ENCODE measurements at regions not wholly inside any gene's neighbourhood (a gene's known extent, or its start where the extent isn't known, plus 50 kb on each side); places are given as distances from the start of the nearest gene placed in this dataset.

DNA sequence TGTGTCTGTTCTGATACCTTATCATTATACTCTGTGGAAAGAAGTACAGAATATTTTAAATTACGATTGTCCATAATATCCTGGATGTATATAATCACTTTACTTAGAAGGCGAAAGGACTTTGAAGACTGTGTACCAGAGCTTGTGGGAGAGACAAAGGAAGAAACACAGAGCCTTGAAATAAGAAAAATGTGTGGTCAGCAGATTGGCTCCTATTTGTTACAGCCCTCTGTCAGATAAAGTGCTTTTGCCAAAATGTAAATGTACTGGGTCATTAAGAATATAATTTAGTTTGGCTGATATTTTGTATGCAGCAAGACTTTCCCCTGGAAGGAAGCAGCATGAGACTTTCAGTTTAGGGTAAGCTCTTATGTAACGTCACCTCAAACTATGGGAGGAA is 443.1 kb downstream of the CCDC85A start:
- no peak for DNase-seq

DNA sequence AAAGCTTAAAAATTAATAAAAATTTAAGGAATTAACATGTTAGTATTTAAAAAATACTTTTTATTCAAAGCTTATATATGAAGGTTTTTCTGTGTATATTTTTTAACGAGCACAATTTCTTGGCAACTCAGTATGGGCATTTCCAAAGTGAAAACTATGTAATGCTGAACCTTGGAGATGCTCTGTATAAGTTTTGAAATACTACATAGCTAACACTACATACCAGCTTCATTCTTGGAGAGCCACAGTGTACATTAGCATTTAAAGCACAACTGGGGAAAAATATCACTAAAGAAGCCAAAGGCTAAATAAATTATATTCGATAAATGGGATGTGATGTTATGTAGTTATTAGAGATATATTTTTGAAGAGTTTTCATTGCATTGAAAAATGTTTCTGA is 446.5 kb downstream of the CCDC85A start:
- no peak for DNase-seq

GRCh38 chr2:56647997-56648396 is 464.2 kb downstream of the CCDC85A start:
- DNase-seq, result no peak

GRCh38 chr2:56648802-56649201 is 465.0 kb downstream of the CCDC85A start:
- no peak for DNase-seq

DNA sequence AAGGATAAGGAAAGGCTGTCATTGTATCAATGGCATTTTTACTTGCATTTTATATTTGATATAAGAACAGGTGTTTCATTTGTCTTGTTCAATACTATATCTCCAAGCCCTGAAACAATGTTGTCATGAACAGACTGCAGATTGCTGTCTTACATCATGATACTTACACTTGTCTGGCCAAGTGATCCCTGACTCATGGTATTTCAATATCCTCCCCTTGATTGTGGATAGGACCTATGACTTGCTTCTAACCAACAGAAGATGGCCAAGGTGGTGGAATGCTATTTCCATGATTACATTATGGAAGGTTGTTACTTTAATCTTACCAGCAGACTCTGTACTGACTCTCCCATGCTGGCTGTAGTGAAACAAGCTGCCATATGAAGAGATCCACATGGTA is 471.1 kb downstream of the CCDC85A start:
- no peak for DNase-seq

GRCh38 chr2:56656826-56657225 is 473.0 kb downstream of the CCDC85A start:
- no peak for DNase-seq

DNA sequence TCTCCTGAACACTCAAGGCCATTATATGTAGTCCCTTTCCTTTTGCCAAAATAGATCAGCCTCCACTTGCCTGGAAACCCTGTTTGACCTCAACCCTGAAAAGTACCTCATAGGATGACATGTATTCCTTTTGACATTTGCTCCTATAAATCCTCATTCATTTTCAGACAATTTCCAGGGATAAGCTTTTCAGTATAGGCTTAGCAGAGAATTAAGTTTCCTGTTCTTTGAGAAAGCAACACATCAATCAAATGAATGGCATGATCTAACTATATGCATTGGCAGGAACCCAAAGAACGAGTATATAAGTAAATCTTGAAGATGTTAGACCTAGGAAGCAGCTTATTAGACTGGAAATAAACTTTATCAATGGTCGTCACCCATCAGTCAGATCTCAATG is 483.0 kb downstream of the CCDC85A start:
- DNase-seq, result no peak

GRCh38 chr2:56671973-56672569 is 488.3 kb downstream of the CCDC85A start:
- no peak for DNase-seq

DNA sequence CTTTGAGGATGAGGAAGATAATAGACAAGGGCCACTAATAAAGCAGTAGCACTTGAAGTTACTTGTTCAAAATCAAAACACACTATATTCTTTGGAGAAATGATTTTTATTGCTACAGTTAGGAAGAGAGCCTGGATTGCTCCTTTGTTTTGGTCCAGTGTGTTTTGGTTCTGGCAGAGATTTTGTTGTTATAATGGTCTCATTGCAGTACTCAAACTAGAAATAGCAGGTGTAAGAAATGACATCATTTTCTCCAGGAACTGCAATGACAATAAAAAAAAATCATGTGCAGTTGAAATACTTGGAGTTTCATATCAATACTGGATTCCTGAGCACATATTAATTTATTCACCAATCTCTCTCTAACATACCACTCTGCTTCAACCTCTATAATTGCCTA is 490.3 kb downstream of the CCDC85A start:
- no peak for DNase-seq

GRCh38 chr2:56676966-56677365 is 493.2 kb downstream of the CCDC85A start:
- no peak for DNase-seq

- no peak for DNase-seq
Observed at GRCh38 chr2:56680971-56681631, 497.3 kb downstream of the CCDC85A start.

- no peak for DNase-seq
Observed at GRCh38 chr2:56681659-56682396, 498.0 kb downstream of the CCDC85A start.

DNA sequence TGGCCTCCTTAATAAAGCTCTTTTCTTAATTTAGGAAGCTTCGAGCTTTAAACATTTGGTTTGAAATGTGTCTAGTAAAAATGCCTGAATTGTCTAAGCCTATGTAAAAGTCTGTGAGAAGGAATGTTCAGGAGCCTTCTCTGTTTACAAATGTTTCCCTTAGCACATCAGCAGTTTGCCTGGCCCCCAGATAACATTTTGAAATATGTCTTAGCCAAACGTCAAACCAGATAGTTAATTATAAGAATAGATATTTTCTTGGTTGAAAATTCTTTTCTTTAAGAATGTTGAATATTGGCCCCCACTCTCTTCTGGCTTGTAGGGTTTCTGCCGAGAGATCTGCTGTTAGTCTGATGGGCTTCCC is 498.6 kb downstream of the CCDC85A start:
- DNase-seq, result no peak

DNA sequence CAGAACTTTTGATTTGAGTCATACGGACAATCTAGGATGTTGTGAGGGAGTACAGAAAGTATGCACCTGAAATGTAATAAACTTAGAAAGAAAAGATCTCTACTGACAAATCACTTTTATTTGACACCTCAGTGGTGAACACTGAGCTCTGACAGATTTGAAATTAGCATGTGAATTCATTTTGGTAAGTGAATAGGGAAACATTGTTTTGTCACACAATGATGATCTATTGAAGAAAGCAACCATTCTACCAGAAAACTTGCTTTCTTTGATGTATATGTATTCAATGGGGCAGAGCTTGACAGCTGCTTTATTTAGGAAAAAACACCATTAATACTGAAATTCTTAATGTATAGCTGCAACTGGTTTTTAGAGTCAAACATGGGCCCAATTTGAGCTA is 500.5 kb downstream of the CCDC85A start:
- DNase-seq, result no peak

DNA sequence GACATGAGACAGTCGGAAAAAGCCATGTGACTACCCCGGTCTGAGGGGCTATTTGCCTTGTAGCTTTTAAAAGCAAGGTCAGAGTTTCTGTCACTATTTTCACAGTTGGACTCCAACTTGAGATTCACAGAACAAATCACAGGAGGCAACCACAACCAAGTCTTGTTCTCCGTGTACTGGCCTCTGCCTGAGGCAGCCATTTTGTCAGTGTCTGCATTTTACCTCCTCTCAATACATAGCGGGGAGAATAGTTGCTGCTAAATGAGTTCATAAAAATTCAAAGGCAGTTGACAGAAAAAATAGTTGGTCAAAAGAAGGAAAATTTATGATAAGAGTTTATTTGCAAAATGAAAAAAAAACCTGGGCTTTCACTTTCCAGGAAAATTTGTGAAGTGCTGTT is 501.4 kb downstream of the CCDC85A start:
- DNase-seq, result no peak

DNA sequence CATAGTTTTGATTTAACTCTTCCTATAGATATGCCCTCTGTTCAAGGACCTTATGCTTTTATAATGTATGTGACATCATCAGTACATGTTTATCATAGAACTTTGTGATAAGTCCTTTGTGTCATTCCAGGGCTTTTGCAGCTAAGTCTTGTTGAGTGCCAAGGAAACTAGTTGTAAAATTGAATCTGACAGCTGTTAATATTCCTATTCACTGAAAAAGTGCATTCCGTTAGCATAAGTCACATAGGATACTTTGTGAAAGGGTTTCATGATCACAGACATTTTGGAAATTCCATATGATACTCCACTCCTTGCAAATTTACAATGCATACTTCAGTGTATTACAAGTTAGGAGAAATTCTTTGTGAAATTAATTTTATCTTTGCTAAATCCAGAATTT is 503.4 kb downstream of the CCDC85A start:
- DNase-seq, result no peak

GRCh38 chr2:56688661-56689060 is 504.9 kb downstream of the CCDC85A start:
- no peak for DNase-seq

DNA sequence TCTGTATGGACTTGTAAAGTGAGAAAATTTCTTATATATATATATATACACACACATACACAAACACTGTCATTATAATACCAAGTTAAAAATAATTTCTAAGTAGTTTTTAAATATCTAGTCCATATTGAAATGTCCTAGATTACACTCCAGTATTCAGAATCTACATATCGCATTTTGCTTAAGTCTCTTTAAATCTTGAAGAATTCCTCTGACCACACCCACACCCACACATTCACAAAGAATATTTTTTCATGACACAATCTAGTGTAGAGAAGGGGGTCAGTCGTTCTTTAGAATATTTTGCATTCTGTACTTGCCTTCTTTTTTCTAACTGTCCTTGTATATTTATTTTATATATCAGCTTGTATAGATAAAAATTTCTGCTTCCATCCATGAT is 509.7 kb downstream of the CCDC85A start:
- no peak for DNase-seq

DNA sequence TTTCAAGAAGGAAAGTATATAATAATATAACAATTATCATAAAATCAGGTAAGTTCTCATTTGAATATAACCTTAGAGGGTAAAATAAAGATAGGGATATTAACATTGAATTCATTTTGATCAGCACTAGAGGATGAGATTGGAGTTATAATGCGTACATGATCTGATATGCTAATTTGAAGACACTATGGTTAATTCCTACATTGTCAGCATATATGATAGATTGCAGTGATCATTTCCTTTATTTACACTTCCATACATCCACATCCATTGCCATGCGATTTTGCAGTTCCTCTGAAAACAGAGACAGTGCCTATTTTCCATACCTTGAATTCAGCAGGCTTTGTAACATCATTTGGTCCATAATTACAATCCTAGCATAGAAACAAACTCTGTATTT is 519.2 kb downstream of the CCDC85A start:
- DNase-seq, result no peak

DNA sequence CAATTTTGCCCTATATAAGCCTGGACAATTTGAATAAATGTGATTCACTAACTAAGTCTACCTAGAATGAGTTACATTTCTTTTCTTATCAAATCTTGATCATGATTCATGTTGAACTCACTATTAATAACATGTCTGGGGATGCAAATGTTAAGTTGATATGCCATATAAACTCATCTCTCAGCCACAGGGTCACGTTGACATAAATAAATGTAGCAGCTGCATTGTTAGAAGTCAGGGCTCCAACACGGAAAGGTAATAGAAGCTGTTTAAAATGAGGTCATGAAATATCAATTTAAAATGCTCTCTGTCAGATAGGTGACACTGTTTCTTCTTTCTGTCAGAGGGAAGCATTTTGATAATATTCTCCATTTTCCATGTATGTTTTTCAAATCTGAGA is 521.9 kb downstream of the CCDC85A start:
- DNase-seq, result no peak

DNA sequence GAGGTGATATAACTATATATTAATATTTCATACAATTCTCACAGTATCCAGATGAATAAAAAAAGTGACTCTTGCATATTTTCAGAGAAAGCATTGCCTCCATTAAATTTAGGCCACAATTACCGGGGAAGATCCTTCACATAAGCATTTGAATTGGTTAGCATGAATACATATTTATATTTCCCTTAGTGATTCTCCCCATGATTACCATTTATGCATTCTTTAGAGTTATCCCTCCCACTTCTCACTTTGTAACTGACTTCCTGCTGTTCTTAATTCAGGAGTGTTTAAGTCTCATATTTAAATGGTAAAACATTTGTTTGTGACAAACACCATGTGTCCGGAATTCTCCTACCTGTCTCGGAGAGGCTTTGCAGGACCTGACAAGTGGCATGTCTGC is 523.4 kb downstream of the CCDC85A start:
- no peak for DNase-seq

- DNase-seq, result no peak
Observed at GRCh38 chr2:56707650-56708049, 523.9 kb downstream of the CCDC85A start.

- no peak for DNase-seq
Observed at GRCh38 chr2:56709181-56709580, 525.4 kb downstream of the CCDC85A start.

DNA sequence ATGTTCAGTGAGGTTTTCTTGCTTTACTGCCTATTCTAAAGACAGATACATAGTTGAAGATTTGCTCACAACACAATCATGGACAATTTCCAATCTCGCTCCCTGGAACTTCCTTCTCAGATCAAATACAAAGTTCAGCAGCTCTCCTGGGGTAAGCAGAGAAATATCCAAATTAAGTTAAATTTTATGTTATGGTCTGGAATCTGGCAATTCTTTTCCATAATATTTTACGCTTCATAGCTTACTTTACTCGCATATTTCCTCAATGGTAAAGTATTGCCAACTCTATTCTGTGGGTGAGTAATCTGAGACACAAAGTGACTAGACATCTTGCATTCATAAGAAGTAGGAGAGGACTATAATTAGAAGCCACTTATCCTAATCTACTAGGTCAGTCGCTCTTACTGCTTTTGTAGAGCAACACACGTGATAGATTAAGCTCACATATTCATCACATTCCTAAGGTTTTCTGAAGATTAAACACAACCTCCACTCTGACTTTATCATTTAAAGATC is 529.4 kb downstream of the CCDC85A start:
- DNase-seq, result no peak

Data from right forelimb (tissue), 1 donor.